Testis (tissue), 2 donors: ENCODE measurements at regions not wholly inside any gene's neighbourhood (a gene's known extent, or its start where the extent isn't known, plus 50 kb on each side); places are given as distances from the start of the nearest gene placed in this dataset.

Experiments
- CTCF ChIP-seq, 3 experiments: fragments of 450-650 bp in 2 of 3; fragments of 200-600 bp in 1 of 3; sonication (generic) in 1 of 3; IDR thresholded peaks; one replicate each; pipeline ENCODE4 v1.5.1; 2016 to 2019; ENCODE audit warnings: antibody characterized with exemption in 3 of 3, mild to moderate bottlenecking in 2 of 3, moderate library complexity in 1 of 3
- POLR2A ChIP-seq: fragments of 450-650 bp; IDR thresholded peaks from one replicate; pipeline ENCODE4 v1.6.1; 2017; ENCODE audit warnings: antibody characterized with exemption, mild to moderate bottlenecking, moderate library complexity

- no peak for TF ChIP-seq CTCF (IDR thresholded peaks at IDR 0.05)
- TF ChIP-seq POLR2A: no peak
These were observed 111.3 kb downstream of the LRATD1 start for GRCh38 chr2:14743861-14744260.
